ENCODE measurements at regions not wholly inside any gene's neighbourhood (a gene's known extent, or its start where the extent isn't known, plus 50 kb on each side); places are given as distances from the start of the nearest gene placed in this dataset.
"Not testable (repeated sequence)": the region's sequence is repeated elsewhere in the genome, so short reads cannot be mapped to it uniquely, and the experiment has no call there.

GRCh38 chr2:103396152-103396551 is 634.3 kb downstream of the TMEM182 start:
- no peak for DNase-seq

GRCh38 chr2:103401621-103402020 is 639.8 kb downstream of the TMEM182 start:
- DNase-seq = no peak

- no peak for DNase-seq
Measured at GRCh38 chr2:103402336-103402735, 640.5 kb downstream of the TMEM182 start.

- no peak for DNase-seq
Measured at GRCh38 chr2:103402944-103403343, 641.1 kb downstream of the TMEM182 start.

DNA sequence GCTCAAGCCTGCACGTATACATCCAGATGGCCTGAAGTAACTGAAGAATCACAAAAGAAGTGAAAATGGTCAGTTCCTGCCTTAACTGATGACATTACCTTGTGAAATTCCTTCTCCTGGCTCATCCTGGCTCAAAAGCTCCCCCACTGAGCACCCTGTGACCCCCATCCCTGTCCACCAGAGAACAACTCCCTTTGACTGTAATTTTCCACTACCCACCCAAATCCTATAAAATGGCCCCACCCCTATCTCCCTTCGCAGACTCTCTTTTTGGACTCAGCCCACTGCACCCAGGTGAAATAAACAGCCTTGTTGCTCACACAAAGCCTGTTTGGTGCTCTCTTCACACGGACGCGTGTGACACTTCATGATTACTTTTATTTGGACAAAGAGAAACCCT is 641.6 kb downstream of the TMEM182 start:
- not testable (repeated sequence) for DNase-seq

GRCh38 chr2:103410221-103410620 is 648.4 kb downstream of the TMEM182 start:
- no peak for DNase-seq

GRCh38 chr2:103419506-103419905 is 657.7 kb downstream of the TMEM182 start:
- DNase-seq = no peak

DNA sequence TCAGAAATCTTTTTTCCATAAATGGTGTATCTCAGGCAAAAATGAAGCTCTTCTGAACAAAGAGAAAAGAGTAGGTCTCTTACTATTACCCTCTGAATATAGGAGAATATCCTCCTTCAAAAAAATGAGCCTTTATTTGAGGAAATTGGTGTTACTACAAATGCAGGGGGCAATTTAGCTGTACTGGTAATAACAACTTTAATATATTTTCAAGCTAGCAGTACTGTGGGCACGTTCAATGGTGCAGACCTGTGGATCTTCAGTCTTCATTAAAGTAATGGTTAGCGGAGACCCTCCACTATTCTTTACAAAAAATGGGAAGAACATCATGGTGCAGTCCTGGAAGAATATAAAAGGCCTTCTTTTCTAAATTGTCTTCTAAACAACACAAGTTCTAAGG is 661.3 kb downstream of the TMEM182 start:
- no peak for DNase-seq

DNA sequence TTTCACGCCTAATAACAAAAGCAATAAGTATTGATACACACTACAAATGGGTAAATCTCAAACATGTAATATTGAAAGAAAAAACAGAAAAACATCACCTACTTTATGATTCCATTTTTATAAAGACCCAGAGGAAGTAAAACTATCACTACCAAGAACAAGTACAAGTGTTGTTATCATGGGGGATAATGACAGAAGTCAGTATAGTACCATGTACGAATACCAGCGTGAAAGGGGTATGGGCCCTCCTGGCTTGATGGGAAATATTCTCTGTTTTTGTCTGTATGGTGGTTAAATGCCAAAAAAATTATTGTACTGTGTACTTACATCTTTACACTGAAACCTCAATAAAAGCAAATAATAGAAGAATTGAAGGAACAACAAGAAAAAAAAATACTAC is 665.7 kb downstream of the TMEM182 start:
- DNase-seq = no peak

DNA sequence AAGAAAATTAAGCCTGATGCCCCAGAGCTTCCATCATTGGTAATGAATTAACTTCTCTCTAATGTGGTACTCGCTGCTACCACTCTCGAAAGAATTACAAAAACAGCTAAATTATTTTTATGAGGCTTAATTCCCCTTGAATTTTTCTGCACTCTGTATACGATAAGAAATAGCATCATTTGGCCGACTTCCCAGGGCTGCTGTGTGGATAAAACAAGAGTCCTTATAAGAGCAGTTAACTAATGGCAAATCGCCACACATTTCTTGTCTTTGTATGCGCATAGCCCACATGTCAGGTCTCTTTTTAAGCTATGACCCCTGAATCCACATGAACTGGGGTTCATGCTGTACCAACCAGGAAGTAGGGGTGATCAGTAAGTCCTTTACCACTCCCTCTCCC is 668.4 kb downstream of the TMEM182 start:
- DNase-seq = no peak

DNA sequence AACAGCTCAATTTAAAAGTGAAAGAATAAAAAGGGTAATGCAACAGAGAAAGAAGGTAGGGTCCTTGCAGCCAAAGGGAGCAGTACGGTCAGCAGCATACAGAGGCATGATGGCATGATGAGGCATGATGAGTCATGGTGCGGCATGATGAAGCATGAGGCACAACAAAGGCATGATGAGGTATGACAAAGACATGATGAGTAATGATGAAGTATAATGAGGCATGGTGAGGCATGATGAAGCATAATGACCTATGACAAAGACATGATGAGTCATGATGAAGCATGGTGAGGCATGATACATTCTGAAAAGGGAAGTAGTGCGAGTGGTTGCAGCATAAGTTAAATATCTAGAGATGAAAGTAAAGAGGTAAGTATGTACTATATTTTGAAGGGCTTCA is 673.2 kb downstream of the TMEM182 start:
- no peak for DNase-seq

- DNase-seq = no peak
Measured at GRCh38 chr2:103437161-103437560, 675.3 kb downstream of the TMEM182 start.

DNA sequence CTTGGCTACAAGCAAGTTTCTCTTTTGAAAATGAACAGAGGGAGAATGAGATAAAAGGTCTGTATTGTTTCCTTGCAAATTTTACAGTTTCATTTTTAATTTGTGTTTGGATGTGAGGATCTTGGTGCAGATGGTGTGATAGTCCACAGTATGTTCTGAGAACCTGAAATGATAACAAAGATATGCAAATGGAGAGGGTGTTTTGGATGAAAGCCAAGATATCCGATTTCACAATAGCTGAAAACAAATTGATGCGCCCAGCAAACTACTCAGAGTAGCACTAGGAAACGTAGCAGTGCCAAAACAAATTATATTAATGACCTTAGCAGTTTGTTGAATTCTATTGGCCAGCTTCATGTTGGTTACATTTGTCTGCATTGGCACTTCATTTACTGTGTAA is 683.5 kb downstream of the TMEM182 start:
- DNase-seq = no peak

- DNase-seq = no peak
Measured at GRCh38 chr2:103448495-103448894, 686.7 kb downstream of the TMEM182 start.

- no peak for DNase-seq
Measured at GRCh38 chr2:103451283-103451682, 689.5 kb downstream of the TMEM182 start.

- DNase-seq = no peak
Measured at GRCh38 chr2:103459283-103459682, 697.5 kb downstream of the TMEM182 start.

DNA sequence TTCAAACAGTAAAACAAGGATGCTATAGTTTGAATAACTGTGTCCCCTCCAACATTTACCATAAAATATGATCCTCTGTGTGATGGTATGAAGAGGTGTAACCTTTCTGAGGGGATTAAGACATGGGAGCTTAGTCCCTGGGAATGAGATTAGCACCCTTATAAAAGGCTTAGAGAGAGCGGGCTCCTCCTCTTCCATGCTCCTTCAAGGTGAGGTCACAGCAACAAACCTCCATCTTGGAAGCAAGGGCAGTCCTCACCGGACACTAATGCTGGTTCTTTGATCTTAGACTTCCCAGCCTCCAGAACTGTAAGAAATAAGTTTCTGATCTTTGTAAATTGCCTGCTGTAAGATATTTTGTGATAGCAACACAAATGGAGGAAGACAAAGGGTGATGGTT is 700.3 kb downstream of the TMEM182 start:
- no peak for DNase-seq

- DNase-seq = no peak
Measured at GRCh38 chr2:103462712-103463111, 700.9 kb downstream of the TMEM182 start.

- no peak for DNase-seq
Measured at GRCh38 chr2:103464831-103465230, 703.0 kb downstream of the TMEM182 start.

GRCh38 chr2:103469800-103470199 is 708.0 kb downstream of the TMEM182 start:
- no peak for DNase-seq

DNA sequence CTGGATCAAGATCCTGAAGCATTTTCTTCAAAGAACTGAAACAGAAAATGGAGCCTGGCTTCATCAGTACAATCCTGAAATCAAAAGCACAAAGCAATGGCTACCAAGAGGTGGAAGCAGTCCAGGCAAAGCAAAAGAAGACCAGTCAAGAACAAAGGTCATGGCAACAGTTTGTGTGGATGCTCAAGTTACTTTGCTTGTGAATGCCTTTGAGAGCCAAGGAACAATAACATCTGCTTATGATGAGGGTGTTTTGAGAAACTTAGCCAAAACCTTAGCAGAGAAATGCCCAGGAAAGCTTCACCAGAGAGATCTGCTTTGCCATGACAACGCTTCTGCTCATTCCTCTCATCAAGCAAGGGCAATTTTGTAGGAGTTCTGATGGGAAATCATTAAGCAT is 723.1 kb downstream of the TMEM182 start:
- no peak for DNase-seq

DNA sequence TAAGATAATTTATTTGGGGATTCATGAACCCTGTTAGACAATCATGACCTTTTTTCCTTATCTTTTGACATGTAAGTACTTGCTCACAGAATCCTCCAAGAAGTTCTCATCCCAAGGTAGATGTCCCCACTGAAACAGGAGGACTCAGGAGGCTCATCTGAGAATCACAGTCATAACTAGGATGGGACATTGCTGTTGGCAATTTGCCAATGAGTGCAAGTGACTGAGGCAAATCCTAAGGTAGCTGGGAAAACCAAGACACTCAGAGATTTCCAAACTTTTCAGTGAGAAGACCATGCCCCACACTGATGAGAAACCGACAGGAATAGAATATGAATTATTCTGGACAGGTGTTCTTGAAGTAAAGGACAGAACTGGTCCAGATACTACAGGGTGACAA is 735.0 kb downstream of the TMEM182 start:
- no peak for DNase-seq

- no peak for DNase-seq
Measured at GRCh38 chr2:103506812-103507211, 745.0 kb downstream of the TMEM182 start.

- no peak for DNase-seq
Measured at GRCh38 chr2:103512442-103512841, 750.6 kb downstream of the TMEM182 start.

GRCh38 chr2:103520547-103520946 is 758.7 kb downstream of the TMEM182 start:
- DNase-seq = no peak

DNA sequence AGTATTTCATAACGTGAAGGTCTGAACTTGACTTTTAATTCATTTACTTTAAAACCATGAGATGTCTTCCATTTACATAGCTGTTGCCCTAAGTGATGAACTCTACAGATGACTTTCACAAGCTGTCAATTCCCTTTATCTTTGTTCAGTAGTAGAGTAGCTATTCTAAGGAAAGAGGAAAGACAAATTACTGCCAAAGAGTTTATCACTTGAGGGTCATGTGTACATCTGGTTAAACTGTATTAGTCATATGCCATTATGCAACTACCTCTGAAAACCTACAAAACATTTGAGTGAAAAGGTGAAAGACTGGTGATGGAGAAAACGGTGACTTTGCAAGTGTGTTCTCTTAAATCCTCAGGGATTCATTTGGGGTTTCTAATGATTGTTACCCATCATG is 763.9 kb downstream of the TMEM182 start:
- DNase-seq = no peak

All from SHP77 treated with DMSO at 0.1 percent for 48 hours (cell line).